GM23248 (cell line): ENCODE measurements at regions not wholly inside any gene's neighbourhood (a gene's known extent, or its start where the extent isn't known, plus 50 kb on each side); places are given as distances from the start of the nearest gene placed in this dataset.

Experiments
- EZH2 ChIP-seq: fragments of 200-600 bp; sonication (generic); IDR thresholded peaks from 2 replicates; pipeline ENCODE4 v1.6.1; 2018; ENCODE audit warnings: antibody characterized with exemption, mild to moderate bottlenecking; ENCODE audit not compliant: insufficient read depth, poor library complexity, severe bottlenecking
- EZH2phosphoT487 ChIP-seq: fragments of 200-600 bp; sonication (generic); IDR thresholded peaks from 2 replicates; pipeline ENCODE4 v1.6.1; 2018; ENCODE audit warnings: antibody characterized with exemption, moderate library complexity, mild to moderate bottlenecking, low read depth; ENCODE audit not compliant: insufficient read depth

GRCh38 chr10:28928484-28928883 is 251.2 kb downstream of the BAMBI start:
- no peak for TF ChIP-seq EZH2phosphoT487
- no peak for TF ChIP-seq EZH2
